ENCODE measurements at regions not wholly inside any gene's neighbourhood (a gene's known extent, or its start where the extent isn't known, plus 50 kb on each side); places are given as distances from the start of the nearest gene placed in this dataset.

GRCh38 chr10:108462005-108462404, 1297.5 kb upstream of the SORCS1 start:
- TF ChIP-seq EZH2 (IDR thresholded peaks at IDR 0.05; ENCODE audit: borderline replicate concordance, low read length) = no peak
- no peak for TF ChIP-seq CTCF (conservative IDR thresholded peaks at IDR 0.05 in 1 of 2, IDR thresholded peaks at IDR 0.05 in 1 of 2; ENCODE audit: extremely low read depth in 1 of 2, insufficient read depth in 1 of 2, low read depth in 1 of 2, low read length in 2 of 2)
